ENCODE measurements at regions not wholly inside any gene's neighbourhood (a gene's known extent, or its start where the extent isn't known, plus 50 kb on each side); places are given as distances from the start of the nearest gene placed in this dataset.

DNA sequence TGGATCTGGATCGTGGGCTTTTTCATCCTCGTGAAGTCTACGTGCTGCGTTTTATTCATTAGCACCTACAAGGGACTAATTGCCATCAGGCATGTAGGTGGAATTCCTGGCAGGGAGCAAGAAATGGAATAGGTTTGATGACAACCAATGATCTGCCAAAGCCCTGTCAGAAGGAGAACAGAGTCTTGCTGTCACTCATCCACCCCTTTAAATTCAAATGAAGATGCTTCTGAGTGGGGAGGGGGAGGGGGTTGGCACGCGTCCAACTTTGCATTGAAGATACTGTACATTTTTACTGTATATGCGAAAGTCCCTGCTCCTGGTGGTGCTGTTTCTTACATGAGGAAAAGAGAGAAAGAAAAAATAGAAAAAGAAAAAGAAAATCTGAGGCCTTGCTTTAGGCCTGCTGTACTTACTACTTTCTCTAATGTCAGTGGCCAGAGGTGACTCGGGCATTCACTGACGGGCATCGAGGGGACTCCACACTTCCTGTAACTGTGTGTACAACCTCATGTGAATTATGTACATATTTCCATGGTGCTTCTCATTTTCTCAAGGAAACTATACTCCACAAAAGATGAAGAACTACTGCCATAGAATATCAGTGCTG, 569.1 kb downstream of the INHBA start:
- no peak for DNase-seq (ENCODE audit: low spot score)

DNA sequence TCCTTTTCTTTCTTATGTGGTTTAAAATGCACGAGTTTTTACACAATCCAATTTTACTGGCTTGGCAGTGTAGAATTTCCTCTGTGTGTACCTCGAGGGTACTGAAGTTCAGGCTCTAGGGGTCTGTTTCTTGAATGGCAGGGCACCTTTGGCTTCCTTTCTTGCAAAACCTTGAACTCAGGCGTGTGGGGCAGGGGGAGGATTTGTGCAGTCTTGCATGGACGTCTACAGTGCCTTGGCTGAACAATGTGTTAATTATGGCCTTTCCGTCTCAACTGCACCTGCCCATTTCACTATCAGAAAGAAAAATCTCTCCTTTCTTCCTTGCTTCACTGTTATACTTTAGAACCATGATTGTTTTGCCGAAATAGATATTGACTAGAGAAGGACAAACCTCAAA, 570.9 kb downstream of the INHBA start:
- DNase-seq (ENCODE audit: low spot score), result no peak

DNA sequence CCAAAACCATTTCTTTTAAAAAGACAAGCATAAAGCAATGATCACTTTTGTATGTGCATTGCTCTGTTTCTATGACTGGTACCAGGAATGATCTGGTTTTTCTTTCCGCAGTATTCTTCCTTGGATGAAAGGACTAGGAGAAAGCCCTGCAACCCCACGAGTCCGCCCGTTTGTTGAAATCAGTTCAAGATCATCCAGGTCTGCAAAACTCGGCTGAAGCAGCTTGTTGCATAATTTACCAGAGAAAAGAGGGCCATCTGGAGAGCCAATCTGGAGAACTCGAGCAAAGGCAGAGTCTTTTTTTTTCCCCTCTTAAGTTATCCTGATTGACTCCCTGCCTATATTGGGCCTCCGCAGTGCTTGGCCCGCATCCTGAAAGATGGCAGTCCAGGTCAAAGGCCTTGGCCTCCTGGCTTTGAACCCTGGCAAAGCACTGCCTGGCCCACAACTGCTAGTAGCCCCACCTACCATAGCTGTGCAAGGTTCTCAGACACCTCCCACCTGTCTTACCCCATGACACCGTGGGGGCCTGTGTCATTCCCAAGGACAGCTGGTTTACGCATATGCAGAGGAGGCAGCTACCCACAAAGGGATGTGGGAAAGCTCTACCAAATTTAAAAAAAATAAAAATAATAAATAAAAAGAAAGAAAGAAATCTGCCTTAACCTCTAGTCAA, 572.2 kb downstream of the INHBA start:
- DNase-seq (ENCODE audit: low spot score), result no peak

DNA sequence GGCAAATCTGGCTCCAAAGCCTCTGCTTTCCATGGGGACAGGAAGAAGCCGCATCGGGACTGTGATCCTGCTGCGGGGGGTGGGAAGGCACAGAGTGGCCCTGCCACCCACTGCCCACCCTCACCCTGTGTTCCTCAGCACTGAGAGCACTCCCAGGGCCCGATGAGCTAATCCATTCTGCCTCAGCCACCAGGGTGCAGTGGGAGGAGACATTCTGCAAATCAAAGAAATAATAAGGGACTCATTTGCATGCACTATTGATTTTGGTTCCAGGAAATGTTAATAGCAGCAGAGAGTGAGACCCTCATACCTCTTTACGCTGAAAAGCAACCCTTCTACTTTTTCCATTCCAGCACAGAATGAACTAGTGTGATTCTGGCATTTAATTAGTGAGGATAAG, 572.8 kb downstream of the INHBA start:
- no peak for DNase-seq (ENCODE audit: low spot score)

DNA sequence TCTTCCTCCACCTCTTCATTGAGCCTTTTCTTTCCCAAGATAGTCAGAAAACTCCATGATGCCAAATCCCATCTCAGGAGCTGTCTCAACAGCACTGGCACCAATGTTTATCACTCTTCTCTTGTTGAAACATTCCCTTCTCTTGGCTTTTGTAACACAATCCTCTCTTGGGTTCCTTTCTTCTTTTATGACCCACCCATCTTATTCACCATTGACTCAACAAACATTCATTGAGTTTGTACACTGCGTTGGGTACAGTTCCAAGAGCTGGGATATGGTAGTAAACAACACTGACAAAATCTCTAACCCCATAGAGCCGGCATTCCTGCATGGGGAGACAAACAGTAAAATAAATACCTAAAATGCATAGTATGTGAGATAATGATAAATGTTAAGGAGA, 577.5 kb downstream of the INHBA start:
- DNase-seq (ENCODE audit: low spot score), result no peak

DNA sequence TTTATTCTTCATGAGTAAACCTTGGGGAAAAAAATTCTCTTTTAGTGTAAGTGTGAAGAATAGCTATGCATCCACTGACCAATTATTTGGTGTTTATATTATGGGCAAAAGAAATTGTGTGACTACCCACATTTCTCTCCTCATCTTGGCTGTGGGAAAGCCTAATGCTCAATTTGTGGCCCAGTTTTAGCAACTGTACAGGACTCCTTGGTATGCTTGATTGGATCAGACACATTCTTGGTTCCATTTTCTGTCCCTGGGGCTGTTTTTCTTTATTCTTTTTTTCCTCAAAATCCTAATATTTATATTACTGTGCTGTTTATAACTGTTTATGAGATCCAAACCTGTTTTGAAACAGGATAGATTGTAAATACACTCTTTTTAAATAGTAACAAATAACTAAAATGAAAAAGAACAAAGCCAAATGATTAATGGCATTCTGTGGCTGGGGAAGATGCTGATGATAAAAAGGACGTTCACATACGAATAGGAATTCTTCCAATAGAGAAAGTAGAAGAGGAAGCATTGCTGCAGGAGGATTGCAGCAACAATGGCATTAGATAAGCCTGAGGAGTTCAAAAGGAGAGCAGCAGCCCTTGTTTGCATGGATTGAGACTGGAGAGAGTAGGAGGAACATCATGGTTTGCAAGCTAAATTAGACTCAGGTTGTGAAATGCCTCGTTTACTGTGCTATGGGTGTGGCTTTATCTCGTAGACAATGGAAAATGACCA, 580.5 kb downstream of the INHBA start:
- DNase-seq (ENCODE audit: low spot score), result no peak

DNA sequence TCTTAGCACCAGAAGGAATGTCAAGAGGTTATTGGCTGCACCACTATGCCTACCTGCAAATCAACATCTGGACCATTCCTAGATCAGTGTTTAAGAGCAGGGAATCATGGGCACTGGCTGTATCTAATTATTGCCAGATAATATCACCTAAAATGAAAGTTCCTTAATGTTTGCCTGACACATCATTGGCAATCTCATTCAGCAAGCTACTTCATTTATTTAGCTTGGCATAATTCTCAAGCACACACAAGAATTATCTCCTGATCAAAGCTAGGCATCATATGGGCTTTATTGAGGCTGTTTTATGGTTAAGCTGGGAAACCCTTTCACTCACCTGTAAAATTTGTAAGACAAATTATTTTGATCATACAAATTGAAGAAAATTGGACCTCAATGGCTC, 581.7 kb downstream of the INHBA start:
- no peak for DNase-seq (ENCODE audit: low spot score)

DNA sequence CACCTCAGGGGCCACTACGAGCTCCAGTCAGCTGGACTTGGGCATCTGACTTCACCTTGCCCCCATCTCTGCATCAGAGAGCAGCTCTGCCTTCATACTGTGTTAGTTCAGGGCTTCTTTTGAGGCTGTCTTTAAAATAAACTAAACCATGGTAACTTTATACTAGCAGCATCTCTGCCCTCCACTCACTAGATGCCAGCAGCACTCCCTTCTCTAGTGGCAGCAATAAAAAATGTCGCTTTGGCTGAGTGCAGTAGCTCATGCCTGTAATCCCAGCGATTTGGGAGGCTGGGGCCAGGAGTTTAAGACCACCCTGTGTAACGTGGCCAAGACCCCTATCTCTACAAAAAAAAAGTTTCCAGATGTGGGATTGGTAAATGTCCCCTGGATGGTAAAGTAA, 584.4 kb downstream of the INHBA start:
- DNase-seq (ENCODE audit: low spot score), result no peak

DNA sequence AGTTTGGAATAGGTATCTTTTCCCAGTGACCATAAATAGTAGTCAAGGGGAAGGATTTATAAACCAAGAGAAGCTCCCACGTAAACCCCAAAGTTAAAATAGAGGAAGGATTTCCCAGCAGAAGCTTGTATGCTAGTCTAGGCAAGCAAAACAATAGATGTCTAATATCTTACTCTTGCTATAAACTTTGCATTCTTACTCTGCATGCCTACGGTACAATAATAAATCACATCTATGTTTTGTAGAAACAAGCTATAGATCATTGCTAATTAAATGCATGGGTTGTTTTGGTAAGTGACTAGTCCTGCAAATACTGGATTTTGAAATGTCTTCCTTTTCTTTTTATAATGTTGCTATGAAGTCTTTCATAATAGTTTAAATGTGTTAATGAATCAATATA, 585.5 kb downstream of the INHBA start:
- no peak for DNase-seq (ENCODE audit: low spot score)

DNA sequence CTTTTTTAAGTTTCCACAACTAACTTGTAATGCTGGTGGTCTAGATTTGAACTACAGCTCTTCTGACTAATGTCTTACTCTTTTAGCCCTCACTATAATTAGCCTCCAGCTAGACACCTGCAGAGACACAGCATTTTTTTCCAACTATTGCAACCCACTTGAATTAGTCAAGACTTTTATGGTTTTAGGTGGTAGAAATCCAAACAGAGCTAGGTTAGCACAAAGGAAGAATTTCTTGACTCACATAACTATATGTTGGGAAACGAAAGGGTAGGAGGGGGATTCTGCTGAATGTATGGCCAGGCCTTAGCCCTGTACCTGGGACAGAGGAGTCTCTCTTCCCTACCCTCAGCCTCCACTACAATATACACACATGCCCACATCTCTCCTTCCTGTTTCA, 586.1 kb downstream of the INHBA start:
- DNase-seq (ENCODE audit: low spot score), result no peak

DNA sequence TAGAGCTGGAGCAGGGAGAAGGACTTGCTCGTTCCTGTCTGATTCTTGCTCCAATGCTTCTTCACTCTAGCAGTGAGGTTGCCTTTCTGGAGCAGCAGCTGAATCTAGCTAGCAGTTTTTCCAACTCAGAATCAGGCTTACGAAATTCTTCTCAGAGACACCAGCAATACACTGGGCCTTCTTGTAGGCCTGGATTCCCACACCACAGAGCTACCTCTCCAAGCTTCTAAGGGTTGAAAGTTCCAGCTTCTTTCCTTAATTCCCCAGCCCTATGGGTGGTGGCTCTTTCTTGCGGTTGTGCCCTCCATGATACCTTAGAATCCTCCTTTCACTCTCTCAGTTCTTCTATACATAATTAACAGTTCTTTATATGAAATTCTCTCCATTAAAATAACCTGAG, 586.6 kb downstream of the INHBA start:
- no peak for DNase-seq (ENCODE audit: low spot score)

DNA sequence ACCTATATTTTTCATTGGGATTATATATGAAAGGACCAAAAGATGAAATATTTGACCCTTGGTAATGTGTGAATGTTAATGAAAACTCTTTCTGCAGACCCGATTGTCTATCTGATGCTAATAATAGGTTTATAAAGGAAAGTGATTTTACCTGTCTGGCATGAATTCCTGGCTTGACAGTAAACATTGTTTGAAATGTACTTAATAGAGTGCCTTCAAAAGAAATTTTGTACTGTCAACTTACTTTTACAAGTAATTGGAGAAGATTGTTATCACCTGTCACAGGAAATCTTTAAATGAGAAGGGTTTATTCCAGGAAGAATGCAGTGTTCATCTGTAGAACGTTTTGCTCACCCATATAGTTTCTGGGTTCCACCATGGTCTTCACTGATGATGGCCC, 588.2 kb downstream of the INHBA start:
- no peak for DNase-seq (ENCODE audit: low spot score)

DNA sequence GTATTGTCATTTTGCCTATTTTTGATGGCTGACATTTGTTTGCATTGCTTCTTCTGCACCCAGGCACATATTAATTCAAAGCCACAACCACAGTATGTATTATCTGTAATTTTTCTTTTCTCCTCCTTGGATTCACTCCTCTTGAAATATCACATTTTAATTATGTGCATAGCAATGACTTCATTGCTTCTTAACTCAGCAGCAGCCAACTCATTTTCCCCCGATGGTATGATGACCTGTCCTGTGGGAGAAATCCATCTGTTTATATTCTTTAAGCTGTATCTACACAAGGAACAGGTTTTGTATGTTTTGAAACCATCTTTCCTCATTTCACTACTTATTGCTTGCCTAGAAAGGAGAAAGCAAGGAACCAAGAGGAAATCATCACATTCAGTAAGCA, 588.8 kb downstream of the INHBA start:
- DNase-seq (ENCODE audit: low spot score), result no peak

DNA sequence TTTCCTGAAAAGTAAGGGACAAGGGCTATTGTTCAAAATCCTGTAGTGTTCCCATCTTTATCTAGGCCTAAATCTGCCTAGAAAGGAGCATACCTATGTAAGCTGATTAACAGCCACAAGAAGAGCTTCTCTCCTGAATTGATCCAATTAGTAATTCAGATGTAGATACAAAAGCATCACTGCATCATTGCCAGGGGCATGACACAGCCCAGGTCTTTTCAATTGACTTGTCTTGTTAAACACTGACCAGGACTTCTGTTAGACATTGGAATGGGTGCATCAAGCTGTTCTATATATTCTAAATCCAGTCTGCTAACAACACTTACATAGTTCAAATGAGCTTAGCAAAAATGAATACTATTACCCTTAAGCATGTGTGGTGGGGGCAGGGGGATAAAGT, 589.2 kb downstream of the INHBA start:
- no peak for DNase-seq (ENCODE audit: low spot score)

DNA sequence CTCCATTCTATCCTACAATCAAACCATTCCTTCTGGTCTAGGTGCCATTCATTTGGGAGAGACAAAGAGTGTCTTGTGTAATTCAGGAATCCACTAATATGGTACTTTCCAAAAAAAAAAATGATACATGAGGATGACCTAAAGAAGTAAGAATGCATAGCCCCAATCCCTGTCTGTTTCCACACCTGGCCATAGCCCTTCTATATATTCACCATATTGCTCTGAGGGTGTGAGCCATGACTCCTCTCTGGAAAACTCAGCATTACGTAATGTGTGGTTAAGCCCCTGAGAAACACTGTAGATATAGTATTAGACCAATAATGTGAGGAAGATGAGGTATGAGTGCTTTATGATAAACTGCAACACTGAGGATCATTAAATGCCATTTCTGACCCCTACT, 592.7 kb downstream of the INHBA start:
- DNase-seq (ENCODE audit: low spot score), result no peak

DNA sequence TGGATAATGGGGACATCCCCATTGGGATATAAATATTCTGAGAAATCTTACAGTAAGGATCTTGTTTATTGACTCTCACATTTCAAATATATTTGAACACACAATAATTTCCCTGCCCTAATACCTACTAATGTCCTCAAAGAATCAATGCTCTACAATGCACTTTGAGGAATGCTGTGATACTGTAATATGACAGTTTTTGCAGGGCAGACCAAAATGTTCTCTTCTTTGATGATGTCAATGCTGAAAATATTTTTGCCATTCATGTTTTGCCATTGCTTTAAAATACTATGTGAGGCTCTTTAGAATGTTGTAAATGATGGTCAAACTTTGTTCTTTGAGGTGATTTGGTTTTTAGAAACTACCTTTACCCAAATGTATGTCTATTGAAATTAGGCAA, 594.1 kb downstream of the INHBA start:
- DNase-seq (ENCODE audit: low spot score), result no peak

DNA sequence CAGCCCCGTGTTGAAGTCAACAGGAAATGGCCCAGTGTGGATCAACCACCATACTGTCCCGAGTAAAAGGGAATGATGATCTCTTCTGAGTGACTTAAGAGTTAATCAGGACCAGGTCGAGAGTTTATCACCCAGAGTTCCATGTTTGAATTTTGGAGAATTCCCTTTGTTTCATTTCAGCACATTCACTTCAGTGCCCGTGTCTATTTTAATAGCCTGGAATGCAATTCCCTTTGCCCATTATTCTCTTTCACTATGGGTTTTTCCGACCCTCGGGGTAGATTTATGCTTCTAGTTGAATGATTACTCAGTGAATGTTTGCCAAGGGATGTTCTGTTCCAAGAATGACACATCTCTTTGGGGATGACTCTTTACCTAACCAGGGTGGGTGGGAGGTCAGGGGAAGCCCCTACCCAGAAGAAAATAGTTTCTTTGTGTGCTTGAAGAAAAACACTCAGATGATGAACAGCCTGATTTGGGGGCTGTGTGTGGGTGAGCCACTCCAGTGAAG, 594.9 kb downstream of the INHBA start:
- DNase-seq (ENCODE audit: low spot score), result no peak

DNA sequence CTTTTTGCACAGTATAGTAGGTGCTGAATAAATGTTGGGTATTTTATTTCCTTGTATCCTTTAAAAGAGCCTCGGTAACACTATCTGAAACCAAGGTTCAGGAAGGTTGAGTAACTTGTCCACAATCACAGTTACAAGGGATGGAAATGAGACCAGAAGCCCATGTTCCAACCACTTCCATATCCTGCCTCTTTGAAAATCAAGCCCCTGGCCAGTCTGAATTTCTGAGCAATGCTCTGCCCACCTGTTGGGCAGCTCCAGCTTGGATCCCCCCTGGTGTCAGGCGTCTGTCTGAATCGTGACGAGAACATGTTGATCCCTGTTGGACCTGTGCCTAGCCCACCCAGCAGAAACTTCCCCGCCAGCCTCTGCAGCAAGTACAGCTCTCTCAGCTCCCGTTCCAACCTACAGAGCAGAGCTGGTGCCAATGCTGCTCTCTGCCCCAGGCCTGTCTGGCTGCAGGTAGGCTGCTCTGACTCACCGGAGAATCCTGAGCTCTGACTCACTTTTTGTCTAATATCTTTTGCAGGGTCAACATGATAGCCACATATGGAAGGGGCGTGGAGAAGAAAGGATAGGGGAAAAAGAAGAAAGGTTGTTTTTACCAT, 595.5 kb downstream of the INHBA start:
- DNase-seq (ENCODE audit: low spot score), result no peak

DNA sequence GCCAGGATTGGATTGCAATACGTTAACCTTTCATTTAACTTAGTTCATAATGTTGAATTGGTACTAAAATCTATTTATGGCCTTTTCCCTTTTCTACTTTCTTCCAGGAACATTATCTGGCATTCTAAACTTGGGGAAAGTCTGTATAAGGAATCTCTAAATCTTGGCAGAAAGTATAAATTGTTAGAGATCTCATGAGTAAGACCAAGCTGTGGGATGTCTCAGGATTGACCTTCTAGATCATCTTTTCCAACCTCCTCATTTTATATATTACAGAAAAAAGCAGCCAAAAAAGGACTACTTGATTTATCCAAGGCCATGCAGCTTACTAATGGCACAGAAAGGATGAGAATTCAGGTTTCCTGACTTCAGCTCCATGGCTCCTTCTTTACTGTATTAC, 598.3 kb downstream of the INHBA start:
- DNase-seq (ENCODE audit: low spot score), result no peak

DNA sequence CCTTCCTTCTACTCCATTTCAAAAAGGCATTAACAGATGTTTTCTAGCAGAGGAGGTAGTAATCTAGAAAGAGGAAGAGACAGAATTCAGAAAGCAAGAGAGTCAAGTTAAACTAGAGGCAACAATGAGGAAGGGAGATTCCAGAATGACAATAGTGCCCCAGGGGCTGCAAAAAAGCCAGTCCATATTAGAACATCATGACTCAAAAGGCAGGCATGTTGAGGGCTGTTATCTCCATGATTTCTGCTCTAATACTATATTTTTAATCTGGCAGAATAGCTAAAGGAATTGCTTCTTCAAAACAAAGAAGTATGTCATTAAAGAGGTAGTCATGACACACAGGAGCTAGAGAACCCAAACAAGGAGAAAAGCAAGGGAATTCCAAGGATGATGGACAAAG, 599.6 kb downstream of the INHBA start:
- DNase-seq (ENCODE audit: low spot score), result no peak

DNA sequence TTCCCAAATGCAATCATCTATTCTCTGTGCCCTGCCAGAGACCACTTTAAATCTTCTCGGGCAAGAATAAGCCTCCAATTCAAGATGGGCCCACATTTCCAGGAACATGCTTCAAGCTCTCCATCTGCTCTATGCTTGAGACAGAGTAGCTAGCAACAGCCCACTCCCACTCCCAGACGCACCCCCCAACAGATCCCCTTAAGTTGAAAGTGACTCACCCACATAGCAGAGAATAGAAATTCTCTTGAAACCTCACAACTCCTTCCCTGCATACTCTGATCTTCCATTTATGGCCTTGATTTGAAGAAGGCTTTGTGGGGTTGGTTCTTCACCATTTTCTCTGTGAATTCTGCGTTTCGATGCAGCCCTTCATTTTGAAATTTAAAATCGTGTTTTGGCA, 604.0 kb downstream of the INHBA start:
- no peak for DNase-seq (ENCODE audit: low spot score)

DNA sequence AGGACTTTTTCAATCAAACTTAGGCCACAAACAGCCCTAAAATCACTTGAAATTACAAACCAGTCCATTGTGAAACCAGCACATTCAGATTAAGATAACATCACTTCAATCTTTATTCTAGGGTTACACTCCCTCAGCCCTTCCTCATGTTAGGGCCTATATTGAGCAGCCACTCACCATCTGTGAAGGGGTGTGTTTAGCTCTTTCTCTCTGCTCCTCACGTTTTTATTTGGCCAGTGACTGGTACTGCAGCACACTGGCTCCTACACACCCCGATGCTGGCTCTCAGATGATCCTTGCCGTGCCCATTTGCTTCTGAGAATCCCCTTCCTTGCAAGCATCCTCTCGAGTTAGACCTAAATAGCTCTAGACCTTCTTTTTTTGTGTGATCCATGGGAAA, 604.5 kb downstream of the INHBA start:
- no peak for DNase-seq (ENCODE audit: low spot score)

DNA sequence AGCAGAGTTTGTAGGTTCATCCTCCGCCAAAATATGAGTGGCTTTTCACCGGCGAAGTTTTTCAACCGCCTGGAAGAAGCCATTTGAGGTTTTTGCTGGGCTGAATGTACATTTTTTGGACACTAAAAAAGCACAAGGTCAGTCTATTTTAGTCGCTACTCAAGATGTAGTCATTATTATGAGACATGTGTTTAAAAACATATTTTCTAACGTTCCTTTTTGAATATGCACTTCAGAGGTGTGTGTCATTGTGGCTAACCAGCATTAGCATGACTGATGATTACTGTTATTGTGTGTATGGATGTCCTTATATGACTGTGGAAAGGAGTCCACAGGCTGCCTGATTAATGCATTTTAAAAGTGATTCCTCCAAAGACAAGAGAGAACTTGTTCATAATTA, 605.4 kb downstream of the INHBA start:
- peak; percentile 40 for DNase-seq (ENCODE audit: low spot score)

All from AG20443 (cell line).